ENCODE measurements at regions not wholly inside any gene's neighbourhood (a gene's known extent, or its start where the extent isn't known, plus 50 kb on each side); places are given as distances from the start of the nearest gene placed in this dataset.

DNA sequence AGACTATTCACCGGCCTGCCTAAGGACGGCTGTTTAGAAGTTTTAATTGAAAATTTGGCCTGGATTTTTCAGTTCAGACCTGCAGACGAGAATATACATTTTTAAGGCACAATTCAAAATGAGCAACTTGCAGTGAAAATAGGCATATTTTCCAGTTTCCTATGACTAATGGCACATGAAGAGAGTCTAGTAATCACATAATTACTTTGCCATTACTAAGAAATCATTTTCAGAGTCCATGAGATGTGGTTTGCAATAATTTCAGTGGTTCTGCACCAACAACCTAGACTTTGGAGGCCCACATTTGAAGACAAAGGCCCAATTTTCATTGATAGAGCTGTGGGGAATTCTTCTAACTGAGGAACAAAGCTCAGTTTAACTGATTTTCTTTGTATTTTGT is 205.3 kb downstream of the SOX2 start:
- Histone ChIP-seq H4K91ac (ENCODE audit: low read depth, low read length) (no peak overlapping the region), H4K8ac (ENCODE audit: low read depth, low read length) (no peak overlapping the region), H3K14ac (ENCODE audit: low read length) (no peak overlapping the region), H3K27ac (ENCODE audit: low read depth, low read length) (no peak overlapping the region), H2BK5ac (ENCODE audit: low read depth, low read length, poor library complexity) (no peak overlapping the region), H2BK12ac (ENCODE audit: low read length) (no peak overlapping the region), H3K4me2 (ENCODE audit: low read length) (no peak overlapping the region), H3K18ac (ENCODE audit: low read length) (no peak overlapping the region), H3K79me2 (ENCODE audit: control insufficient read depth, insufficient read depth, low read length, poor library complexity) (no peaks in the 10 kb centered on the region), H3K79me1 (ENCODE audit: low read length) (no peaks in the 10 kb centered on the region), H3K4me3 (ENCODE audit: low read depth, low read length) (no peak overlapping the region), H3K4me1 (ENCODE audit: control insufficient read depth in 1 of 2, insufficient read depth in 2 of 2, low read length in 2 of 2) (no peaks in the 10 kb centered on the region), H4K12ac (ENCODE audit: low read depth, low read length) (no peak overlapping the region), H3K23ac (ENCODE audit: low read length) (no peak overlapping the region), H3K9me3 (ENCODE audit: insufficient read depth, low read depth, low read length) (no peaks in the 10 kb centered on the region), H3K9ac (ENCODE audit: low read length) (no peak overlapping the region), H3K27me3 (ENCODE audit: insufficient read depth, low read length) (no peaks in the 10 kb centered on the region), H3K36me3 (ENCODE audit: control insufficient read depth in 1 of 2, insufficient read depth in 2 of 2, low read length in 2 of 2) (no peaks in the 10 kb centered on the region), H2AK5ac (ENCODE audit: low read length) (no peak overlapping the region), H2BK120ac (ENCODE audit: insufficient read depth, low read length, poor library complexity) (no peak overlapping the region), H3K4ac (ENCODE audit: low read depth, low read length) (no peak overlapping the region), H2AFZ (ENCODE audit: insufficient read depth, low read length, poor library complexity) (no peak overlapping the region)
- DNase-seq: no peak
- WGBS (ENCODE audit: extremely low coverage, insufficient coverage, insufficient read length): no CpG with 5 or more reads among the region's 3 CpGs

DNA sequence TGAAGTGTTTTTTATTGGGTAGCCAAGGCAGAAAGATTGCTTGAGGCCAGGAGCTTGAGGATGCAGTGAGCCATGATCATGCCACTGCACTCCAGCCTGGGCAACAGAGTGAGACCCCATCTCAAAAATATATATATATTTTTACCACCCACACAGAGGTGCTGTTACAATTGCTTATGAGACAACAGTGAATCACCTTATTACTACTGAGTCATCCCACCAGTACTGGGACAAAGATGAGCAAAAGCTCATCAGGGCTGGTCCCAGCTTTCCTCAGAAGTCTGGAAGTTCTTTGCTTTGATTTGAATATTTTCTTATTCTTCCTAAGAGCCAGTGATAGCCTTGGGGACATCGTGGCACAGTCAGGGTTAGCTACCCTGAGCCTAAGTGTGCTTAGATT is 207.7 kb downstream of the SOX2 start:
- Histone ChIP-seq H4K12ac (ENCODE audit: low read depth, low read length) (no peak overlapping the region), H2BK5ac (ENCODE audit: low read depth, low read length, poor library complexity) (no peak overlapping the region), H3K18ac (ENCODE audit: low read length) (no peak overlapping the region), H3K27me3 (ENCODE audit: insufficient read depth, low read length) (no peaks in the 10 kb centered on the region), H4K91ac (ENCODE audit: low read depth, low read length) (no peak overlapping the region), H3K4me1 (ENCODE audit: control insufficient read depth in 1 of 2, insufficient read depth in 2 of 2, low read length in 2 of 2) (no peaks in the 10 kb centered on the region), H3K14ac (ENCODE audit: low read length) (no peak overlapping the region), H2AFZ (ENCODE audit: insufficient read depth, low read length, poor library complexity) (no peak overlapping the region), H3K9ac (ENCODE audit: low read length) (no peak overlapping the region), H3K27ac (ENCODE audit: low read depth, low read length) (no peak overlapping the region), H3K4me3 (ENCODE audit: low read depth, low read length) (no peak overlapping the region), H4K8ac (ENCODE audit: low read depth, low read length) (no peak overlapping the region), H3K23ac (ENCODE audit: low read length) (no peak overlapping the region), H2BK120ac (ENCODE audit: insufficient read depth, low read length, poor library complexity) (no peak overlapping the region), H3K79me2 (ENCODE audit: control insufficient read depth, insufficient read depth, low read length, poor library complexity) (no peaks in the 10 kb centered on the region), H2BK12ac (ENCODE audit: low read length) (no peak overlapping the region), H3K36me3 (ENCODE audit: control insufficient read depth in 1 of 2, insufficient read depth in 2 of 2, low read length in 2 of 2) (no peaks in the 10 kb centered on the region), H3K4me2 (ENCODE audit: low read length) (no peak overlapping the region), H3K4ac (ENCODE audit: low read depth, low read length) (no peak overlapping the region), H3K79me1 (ENCODE audit: low read length) (no peaks in the 10 kb centered on the region), H2AK5ac (ENCODE audit: low read length) (no peak overlapping the region), H3K9me3 (ENCODE audit: insufficient read depth, low read depth, low read length) (no peaks in the 10 kb centered on the region)
- no CpG with 5 or more reads among the region's 1 CpG for WGBS (ENCODE audit: extremely low coverage, insufficient coverage, insufficient read length)
- DNase-seq: no peak

DNA sequence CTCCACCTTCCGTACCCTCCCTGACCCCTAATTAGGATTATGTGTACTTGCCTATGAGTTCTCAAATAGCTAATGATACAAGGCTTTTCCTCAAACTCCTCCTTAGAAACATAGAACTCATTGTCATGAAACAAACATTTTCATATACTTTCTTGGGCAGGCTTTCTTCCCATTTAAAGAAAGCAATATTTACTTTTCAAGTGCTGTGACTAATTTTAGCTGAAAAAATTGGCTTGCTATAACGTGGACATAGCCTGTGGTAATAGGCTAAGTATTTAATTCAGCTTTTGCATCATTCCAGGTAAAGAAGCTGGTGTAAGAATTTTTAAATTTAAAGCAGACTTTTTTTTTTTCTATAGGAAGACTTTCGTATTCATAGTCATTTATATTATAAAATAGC is 208.7 kb downstream of the SOX2 start:
- H4K91ac ChIP-seq (ENCODE audit: low read depth, low read length): no peak overlapping the region
- H3K27ac ChIP-seq (ENCODE audit: low read depth, low read length): no peak overlapping the region
- H2AFZ ChIP-seq (ENCODE audit: insufficient read depth, low read length, poor library complexity): no peak overlapping the region
- H3K4me1 ChIP-seq (ENCODE audit: control insufficient read depth in 1 of 2, insufficient read depth in 2 of 2, low read length in 2 of 2): no peaks in the 10 kb centered on the region
- no peak overlapping the region for H4K12ac ChIP-seq (ENCODE audit: low read depth, low read length)
- no peaks in the 10 kb centered on the region for H3K36me3 ChIP-seq (ENCODE audit: control insufficient read depth in 1 of 2, insufficient read depth in 2 of 2, low read length in 2 of 2)
- H3K9me3 ChIP-seq (ENCODE audit: insufficient read depth, low read depth, low read length): no peaks in the 10 kb centered on the region
- no peak overlapping the region for H3K4ac ChIP-seq (ENCODE audit: low read depth, low read length)
- no peak overlapping the region for H3K18ac ChIP-seq (ENCODE audit: low read length)
- no peak for DNase-seq
- no peak overlapping the region for H2BK120ac ChIP-seq (ENCODE audit: insufficient read depth, low read length, poor library complexity)
- no peak overlapping the region for H4K8ac ChIP-seq (ENCODE audit: low read depth, low read length)
- H3K4me2 ChIP-seq (ENCODE audit: low read length): no peak overlapping the region
- H3K79me2 ChIP-seq (ENCODE audit: control insufficient read depth, insufficient read depth, low read length, poor library complexity): no peaks in the 10 kb centered on the region
- H3K4me3 ChIP-seq (ENCODE audit: low read depth, low read length): no peak overlapping the region
- H3K14ac ChIP-seq (ENCODE audit: low read length): no peak overlapping the region
- H3K27me3 ChIP-seq (ENCODE audit: insufficient read depth, low read length): no peaks in the 10 kb centered on the region
- no CpG with 5 or more reads among the region's 3 CpGs for WGBS (ENCODE audit: extremely low coverage, insufficient coverage, insufficient read length)
- H3K9ac ChIP-seq (ENCODE audit: low read length): no peak overlapping the region
- no peaks in the 10 kb centered on the region for H3K79me1 ChIP-seq (ENCODE audit: low read length)
- H3K23ac ChIP-seq (ENCODE audit: low read length): no peak overlapping the region
- no peak overlapping the region for H2AK5ac ChIP-seq (ENCODE audit: low read length)
- no peak overlapping the region for H2BK5ac ChIP-seq (ENCODE audit: low read depth, low read length, poor library complexity)
- H2BK12ac ChIP-seq (ENCODE audit: low read length): no peak overlapping the region

DNA sequence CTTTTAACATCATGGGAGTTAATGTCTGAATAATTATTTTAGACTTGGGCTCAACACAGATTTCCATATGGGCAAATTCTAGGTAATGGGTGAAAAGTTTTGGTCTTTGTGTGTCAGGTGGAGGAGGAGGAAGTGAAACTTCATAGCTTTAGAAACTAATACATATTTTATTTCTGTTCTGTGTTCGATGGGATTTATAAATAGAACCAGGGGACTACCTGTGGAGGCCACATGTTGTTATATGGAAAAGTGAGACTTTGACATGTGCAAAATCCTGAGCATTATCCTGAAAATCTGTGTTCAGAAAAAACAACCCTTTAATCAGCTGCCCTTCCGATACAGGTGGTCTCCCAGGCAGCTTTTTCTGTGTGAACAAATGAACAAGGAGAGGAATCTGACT is 209.5 kb downstream of the SOX2 start:
- WGBS (ENCODE audit: extremely low coverage, insufficient coverage, insufficient read length): no CpG with 5 or more reads among the region's 2 CpGs
- no peak overlapping the region for H2AK5ac ChIP-seq (ENCODE audit: low read length)
- no peak overlapping the region for H2BK5ac ChIP-seq (ENCODE audit: low read depth, low read length, poor library complexity)

More for the DNA sequence above, 209.5 kb downstream of the SOX2 start:
- no peak overlapping the region for H3K27ac ChIP-seq (ENCODE audit: low read depth, low read length)
- no peaks in the 10 kb centered on the region for H3K4me1 ChIP-seq (ENCODE audit: control insufficient read depth in 1 of 2, insufficient read depth in 2 of 2, low read length in 2 of 2)
- H3K14ac ChIP-seq (ENCODE audit: low read length): no peak overlapping the region
- no peak overlapping the region for H3K4ac ChIP-seq (ENCODE audit: low read depth, low read length)
- no peak overlapping the region for H2AFZ ChIP-seq (ENCODE audit: insufficient read depth, low read length, poor library complexity)
- no peak overlapping the region for H2BK120ac ChIP-seq (ENCODE audit: insufficient read depth, low read length, poor library complexity)
- no peak overlapping the region for H4K91ac ChIP-seq (ENCODE audit: low read depth, low read length)
- no peaks in the 10 kb centered on the region for H3K27me3 ChIP-seq (ENCODE audit: insufficient read depth, low read length)
- H3K79me2 ChIP-seq (ENCODE audit: control insufficient read depth, insufficient read depth, low read length, poor library complexity): no peaks in the 10 kb centered on the region
- no peak overlapping the region for H4K8ac ChIP-seq (ENCODE audit: low read depth, low read length)
- H3K79me1 ChIP-seq (ENCODE audit: low read length): no peaks in the 10 kb centered on the region
- H3K9ac ChIP-seq (ENCODE audit: low read length): no peak overlapping the region
- no peak overlapping the region for H3K18ac ChIP-seq (ENCODE audit: low read length)
- no peak overlapping the region for H3K4me2 ChIP-seq (ENCODE audit: low read length)
- no peak overlapping the region for H3K23ac ChIP-seq (ENCODE audit: low read length)
- no peaks in the 10 kb centered on the region for H3K36me3 ChIP-seq (ENCODE audit: control insufficient read depth in 1 of 2, insufficient read depth in 2 of 2, low read length in 2 of 2)
- no peak overlapping the region for H4K12ac ChIP-seq (ENCODE audit: low read depth, low read length)
- DNase-seq: no peak
- H3K4me3 ChIP-seq (ENCODE audit: low read depth, low read length): no peak overlapping the region
- no peak overlapping the region for H2BK12ac ChIP-seq (ENCODE audit: low read length)
- H3K9me3 ChIP-seq (ENCODE audit: insufficient read depth, low read depth, low read length): peaks cover 2% of the 10 kb centered on the region
